ENCODE measurements at regions not wholly inside any gene's neighbourhood (a gene's known extent, or its start where the extent isn't known, plus 50 kb on each side); places are given as distances from the start of the nearest gene placed in this dataset.
"Not testable (repeated sequence)": the region's sequence is repeated elsewhere in the genome, so short reads cannot be mapped to it uniquely, and the experiment has no call there.

- not testable (repeated sequence) for TF ChIP-seq CTCF, POLR2A (IDR thresholded peaks at IDR 0.05)
Observed at GRCh38 chr12:131635012-131635411, 75.9 kb upstream of the SFSWAP start.
